ENCODE measurements at regions not wholly inside any gene's neighbourhood (a gene's known extent, or its start where the extent isn't known, plus 50 kb on each side); places are given as distances from the start of the nearest gene placed in this dataset.

DNA sequence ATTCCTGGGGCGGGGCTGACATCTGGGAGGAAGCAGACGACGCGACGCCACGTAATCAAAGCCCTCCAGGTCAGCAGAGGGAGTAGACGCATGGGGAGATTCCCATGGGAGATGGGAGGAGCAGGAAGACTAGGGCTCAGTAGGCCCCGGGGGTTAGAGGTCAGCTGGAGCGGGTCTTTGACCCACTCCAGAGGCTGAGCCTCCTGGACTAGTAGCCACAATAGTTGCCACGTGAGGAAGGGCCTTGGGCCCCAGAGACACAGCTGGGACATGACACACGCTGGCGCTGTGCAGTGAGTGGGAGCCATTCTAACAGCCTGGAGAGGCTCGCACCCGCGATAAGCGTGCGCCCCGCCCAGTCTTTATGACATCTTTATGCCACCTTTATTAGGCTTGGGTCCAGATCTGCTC, 95.7 kb upstream of the AMZ2 start:
- TF ChIP-seq, protein P1, sequence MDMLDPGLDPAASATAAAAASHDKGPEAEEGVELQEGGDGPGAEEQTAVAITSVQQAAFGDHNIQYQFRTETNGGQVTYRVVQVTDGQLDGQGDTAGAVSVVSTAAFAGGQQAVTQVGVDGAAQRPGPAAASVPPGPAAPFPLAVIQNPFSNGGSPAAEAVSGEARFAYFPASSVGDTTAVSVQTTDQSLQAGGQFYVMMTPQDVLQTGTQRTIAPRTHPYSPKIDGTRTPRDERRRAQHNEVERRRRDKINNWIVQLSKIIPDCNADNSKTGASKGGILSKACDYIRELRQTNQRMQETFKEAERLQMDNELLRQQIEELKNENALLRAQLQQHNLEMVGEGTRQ (IDR thresholded peaks at IDR 0.05; ENCODE audit: low read depth, low read length), result no peak
- TF ChIP-seq MAZ (IDR thresholded peaks at IDR 0.05; ENCODE audit: borderline replicate concordance, low read depth, low read length), result no peak
- TF ChIP-seq, protein P2, sequence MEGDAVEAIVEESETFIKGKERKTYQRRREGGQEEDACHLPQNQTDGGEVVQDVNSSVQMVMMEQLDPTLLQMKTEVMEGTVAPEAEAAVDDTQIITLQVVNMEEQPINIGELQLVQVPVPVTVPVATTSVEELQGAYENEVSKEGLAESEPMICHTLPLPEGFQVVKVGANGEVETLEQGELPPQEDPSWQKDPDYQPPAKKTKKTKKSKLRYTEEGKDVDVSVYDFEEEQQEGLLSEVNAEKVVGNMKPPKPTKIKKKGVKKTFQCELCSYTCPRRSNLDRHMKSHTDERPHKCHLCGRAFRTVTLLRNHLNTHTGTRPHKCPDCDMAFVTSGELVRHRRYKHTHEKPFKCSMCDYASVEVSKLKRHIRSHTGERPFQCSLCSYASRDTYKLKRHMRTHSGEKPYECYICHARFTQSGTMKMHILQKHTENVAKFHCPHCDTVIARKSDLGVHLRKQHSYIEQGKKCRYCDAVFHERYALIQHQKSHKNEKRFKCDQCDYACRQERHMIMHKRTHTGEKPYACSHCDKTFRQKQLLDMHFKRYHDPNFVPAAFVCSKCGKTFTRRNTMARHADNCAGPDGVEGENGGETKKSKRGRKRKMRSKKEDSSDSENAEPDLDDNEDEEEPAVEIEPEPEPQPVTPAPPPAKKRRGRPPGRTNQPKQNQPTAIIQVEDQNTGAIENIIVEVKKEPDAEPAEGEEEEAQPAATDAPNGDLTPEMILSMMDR (conservative IDR thresholded peaks at IDR 0.05; ENCODE audit: low read depth, low read length), result no peak
- no peak for TF ChIP-seq MAFK (IDR thresholded peaks at IDR 0.05; ENCODE audit: low read depth, low read length)
- TF ChIP-seq RAD21 (IDR thresholded peaks at IDR 0.05; ENCODE audit: low read length), result no peak
- no peak for TF ChIP-seq POLR2A (IDR thresholded peaks at IDR 0.05; ENCODE audit: low read depth, low read length)

Measured in IMR-90 (cell line).